IPS-18a (cell line): ENCODE measurements at regions not wholly inside any gene's neighbourhood (a gene's known extent, or its start where the extent isn't known, plus 50 kb on each side); places are given as distances from the start of the nearest gene placed in this dataset.

Experiments used
- H3K27ac ChIP-seq: one replicate; pipeline ENCODE4 v1.5.1; 2013; ENCODE audit warnings: low read length
- H3K27me3 ChIP-seq: one replicate; pipeline ENCODE4 v1.6.1; 2013; ENCODE audit warnings: mild to moderate bottlenecking, low read length; ENCODE audit not compliant: control insufficient read depth, insufficient read depth
- H3K36me3 ChIP-seq: one replicate; pipeline ENCODE4 v1.6.1; 2013; ENCODE audit warnings: low read depth, low read length; ENCODE audit not compliant: control insufficient read depth
- H3K4me1 ChIP-seq: one replicate; pipeline ENCODE4 v1.6.1; 2013; ENCODE audit warnings: low read depth, low read length; ENCODE audit not compliant: control insufficient read depth
- H3K4me3 ChIP-seq: one replicate; pipeline ENCODE4 v1.5.1; 2013; ENCODE audit warnings: low read length
- H3K9ac ChIP-seq: one replicate; pipeline ENCODE4 v1.6.1; 2013; ENCODE audit warnings: mild to moderate bottlenecking, low read length, moderate library complexity
- H3K9me3 ChIP-seq: one replicate; pipeline ENCODE4 v1.6.1; 2013; ENCODE audit warnings: low read depth, low read length; ENCODE audit not compliant: control insufficient read depth

GRCh38 chr15:89406940-89407607, 72.5 kb upstream of the POLG start:
- no peak overlapping the region for H3K4me3 ChIP-seq
- no peaks in the 10 kb centered on the region for H3K36me3 ChIP-seq
- H3K9ac ChIP-seq: no peak overlapping the region
- no peak overlapping the region for H3K27ac ChIP-seq
- peaks cover 26% of the 10 kb centered on the region for H3K4me1 ChIP-seq
- no peaks in the 10 kb centered on the region for H3K9me3 ChIP-seq
- peaks cover 100% of the 10 kb centered on the region for H3K27me3 ChIP-seq

DNA sequence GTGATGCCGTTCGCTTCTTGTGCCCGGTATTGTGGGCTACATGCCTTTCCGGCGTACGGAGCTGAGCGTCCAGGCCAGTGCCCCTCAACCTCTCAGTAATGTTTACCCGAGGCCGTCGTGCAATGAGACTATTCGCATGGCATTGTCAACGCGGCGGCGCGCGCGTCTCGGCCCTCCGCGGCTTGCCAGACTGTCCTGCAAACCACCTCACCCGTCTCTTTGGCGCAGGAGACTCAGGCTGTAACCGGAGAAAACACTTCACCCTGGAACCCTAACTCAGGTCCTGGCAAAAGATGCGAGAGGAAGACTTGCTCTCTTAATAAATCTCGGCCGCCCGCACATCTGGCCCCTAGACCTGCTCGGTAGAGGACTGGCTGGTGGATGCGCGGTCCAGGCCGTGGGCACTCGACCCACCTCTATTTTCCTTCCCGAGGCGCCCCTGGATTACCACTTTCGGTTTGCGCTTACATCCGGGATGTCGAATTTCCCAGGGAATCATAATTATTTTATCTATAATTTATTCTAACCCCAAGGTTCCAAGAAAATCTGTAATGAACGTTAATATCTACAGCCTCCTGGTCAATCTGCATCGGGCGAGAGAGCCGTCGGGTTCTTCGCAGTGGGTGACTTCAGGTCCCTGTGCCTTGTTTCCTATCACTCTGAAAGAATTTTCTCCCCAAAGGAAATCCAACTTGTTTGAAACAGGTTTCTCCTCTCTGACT, 71.8 kb upstream of the POLG start:
- Histone ChIP-seq H3K27me3 (peaks cover 100% of the 10 kb centered on the region), H3K36me3 (no peaks in the 10 kb centered on the region), H3K4me1 (peaks cover 25% of the 10 kb centered on the region), H3K4me3 (no peak overlapping the region), H3K27ac (no peak overlapping the region), H3K9ac (no peak overlapping the region), H3K9me3 (no peaks in the 10 kb centered on the region)

GRCh38 chr15:89405494-89405893, 70.9 kb upstream of the POLG start:
- Histone ChIP-seq H3K9ac (no peak overlapping the region), H3K4me1 (peaks cover 27% of the 10 kb centered on the region)

DNA sequence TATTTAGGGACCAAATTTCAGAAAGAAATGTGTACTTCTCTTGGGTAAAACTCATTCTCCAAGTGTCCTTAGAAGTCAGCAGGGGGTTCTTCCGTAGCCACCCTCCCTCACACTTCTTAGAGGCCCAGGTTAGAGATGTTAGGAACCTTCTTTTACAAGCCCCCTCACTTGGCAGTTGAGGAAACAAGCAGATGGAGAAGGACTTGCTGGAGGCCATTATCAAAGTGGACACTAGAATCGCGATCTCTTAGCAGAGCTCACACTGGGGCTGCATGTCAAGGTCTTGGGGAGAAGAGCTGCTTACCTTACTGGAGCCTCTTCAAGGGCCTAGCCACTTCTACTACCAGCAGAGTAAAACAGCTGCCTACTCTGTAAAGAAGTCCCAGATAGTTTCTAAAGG, 69.4 kb upstream of the POLG start:
- Histone ChIP-seq H3K36me3 (no peaks in the 10 kb centered on the region), H3K27me3 (peaks cover 100% of the 10 kb centered on the region), H3K4me3 (no peak overlapping the region), H3K4me1 (peaks cover 25% of the 10 kb centered on the region), H3K27ac (no peak overlapping the region), H3K9ac (no peak overlapping the region), H3K9me3 (no peaks in the 10 kb centered on the region)

More at GRCh38 chr15:89405494-89405893, 70.9 kb upstream of the POLG start:
- Histone ChIP-seq H3K27ac (no peak overlapping the region), H3K4me3 (no peak overlapping the region), H3K36me3 (no peaks in the 10 kb centered on the region), H3K9me3 (no peaks in the 10 kb centered on the region), H3K27me3 (peaks cover 100% of the 10 kb centered on the region)

DNA sequence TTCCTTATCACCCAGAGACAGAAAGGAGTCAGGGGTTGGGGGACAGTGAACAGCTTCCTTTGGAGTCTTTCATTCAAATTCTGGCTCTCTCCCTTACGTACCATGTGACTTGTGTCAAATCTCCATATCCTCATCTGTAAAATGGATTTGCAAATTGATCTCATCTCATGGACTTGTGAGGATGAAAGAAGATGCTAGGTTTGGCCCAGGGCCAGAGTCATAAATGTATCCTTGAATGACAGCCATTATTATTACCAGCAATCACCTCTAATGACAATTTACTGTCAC, 67.8 kb upstream of the POLG start:
- Histone ChIP-seq H3K4me3 (no peak overlapping the region), H3K27me3 (peaks cover 100% of the 10 kb centered on the region), H3K9me3 (no peaks in the 10 kb centered on the region), H3K4me1 (peaks cover 18% of the 10 kb centered on the region), H3K9ac (no peak overlapping the region), H3K27ac (no peak overlapping the region), H3K36me3 (no peaks in the 10 kb centered on the region)

GRCh38 chr15:89401631-89402517, 67.2 kb upstream of the POLG start:
- Histone ChIP-seq H3K27ac (no peak overlapping the region), H3K27me3 (peaks cover 100% of the 10 kb centered on the region), H3K9me3 (no peaks in the 10 kb centered on the region), H3K4me1 (peaks cover 20% of the 10 kb centered on the region), H3K4me3 (no peak overlapping the region), H3K36me3 (no peaks in the 10 kb centered on the region), H3K9ac (no peak overlapping the region)

- H3K27ac ChIP-seq: no peak overlapping the region
- H3K27me3 ChIP-seq: peaks cover 100% of the 10 kb centered on the region
- no peaks in the 10 kb centered on the region for H3K36me3 ChIP-seq
- H3K4me1 ChIP-seq: peaks cover 22% of the 10 kb centered on the region
- no peak overlapping the region for H3K9ac ChIP-seq
- no peaks in the 10 kb centered on the region for H3K9me3 ChIP-seq
- H3K4me3 ChIP-seq: no peak overlapping the region
Measured at GRCh38 chr15:89400782-89401545, 66.3 kb upstream of the POLG start.

- no peak overlapping the region for H3K27ac ChIP-seq
- peaks cover 100% of the 10 kb centered on the region for H3K27me3 ChIP-seq
Measured at GRCh38 chr15:89400116-89400781, 65.6 kb upstream of the POLG start.

GRCh38 chr15:89399238-89400115, 64.9 kb upstream of the POLG start:
- Histone ChIP-seq H3K4me3 (peak overlapping the region; percentile 11), H3K9ac (no peak overlapping the region), H3K9me3 (no peaks in the 10 kb centered on the region), H3K36me3 (no peaks in the 10 kb centered on the region), H3K27ac (no peak overlapping the region), H3K4me1 (peaks cover 22% of the 10 kb centered on the region), H3K27me3 (peaks cover 100% of the 10 kb centered on the region)

More at GRCh38 chr15:89400116-89400781, 65.6 kb upstream of the POLG start:
- Histone ChIP-seq H3K4me3 (no peak overlapping the region), H3K36me3 (no peaks in the 10 kb centered on the region), H3K9ac (no peak overlapping the region), H3K9me3 (no peaks in the 10 kb centered on the region), H3K4me1 (peaks cover 22% of the 10 kb centered on the region)

DNA sequence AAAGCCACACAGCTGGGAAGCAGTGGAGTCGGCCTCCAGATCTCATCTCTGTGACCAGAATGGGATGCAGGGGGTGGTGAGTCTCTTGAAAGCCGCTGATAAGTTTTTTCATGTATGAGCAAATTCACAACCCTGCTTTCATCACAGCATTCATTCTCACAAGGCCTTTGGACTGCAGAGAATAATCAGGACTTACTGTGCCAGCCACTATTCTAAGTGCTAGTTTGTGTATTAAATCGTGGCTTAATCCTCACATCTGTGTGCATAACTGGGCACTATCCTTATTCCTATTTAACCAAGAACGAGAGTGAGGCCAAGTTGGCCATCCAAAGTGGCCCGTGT, 64.2 kb upstream of the POLG start:
- H3K9ac ChIP-seq: no peak overlapping the region
- H3K9me3 ChIP-seq: no peaks in the 10 kb centered on the region
- H3K27ac ChIP-seq: no peak overlapping the region
- H3K4me1 ChIP-seq: peaks cover 25% of the 10 kb centered on the region
- H3K27me3 ChIP-seq: peaks cover 100% of the 10 kb centered on the region
- H3K4me3 ChIP-seq: no peak overlapping the region
- no peaks in the 10 kb centered on the region for H3K36me3 ChIP-seq
